Left renal cortex interstitium (tissue), 4 donors: ENCODE measurements at regions not wholly inside any gene's neighbourhood (a gene's known extent, or its start where the extent isn't known, plus 50 kb on each side); places are given as distances from the start of the nearest gene placed in this dataset.

ENCODE experiments used
- DNase-seq, 4 donors: peaks; one replicate each; pipeline ENCODE4 v3.0.0-alpha.2; 2013; ENCODE audit warnings: low read depth in 4 of 4, low spot score in 2 of 4, missing footprints in 1 of 4

DNA sequence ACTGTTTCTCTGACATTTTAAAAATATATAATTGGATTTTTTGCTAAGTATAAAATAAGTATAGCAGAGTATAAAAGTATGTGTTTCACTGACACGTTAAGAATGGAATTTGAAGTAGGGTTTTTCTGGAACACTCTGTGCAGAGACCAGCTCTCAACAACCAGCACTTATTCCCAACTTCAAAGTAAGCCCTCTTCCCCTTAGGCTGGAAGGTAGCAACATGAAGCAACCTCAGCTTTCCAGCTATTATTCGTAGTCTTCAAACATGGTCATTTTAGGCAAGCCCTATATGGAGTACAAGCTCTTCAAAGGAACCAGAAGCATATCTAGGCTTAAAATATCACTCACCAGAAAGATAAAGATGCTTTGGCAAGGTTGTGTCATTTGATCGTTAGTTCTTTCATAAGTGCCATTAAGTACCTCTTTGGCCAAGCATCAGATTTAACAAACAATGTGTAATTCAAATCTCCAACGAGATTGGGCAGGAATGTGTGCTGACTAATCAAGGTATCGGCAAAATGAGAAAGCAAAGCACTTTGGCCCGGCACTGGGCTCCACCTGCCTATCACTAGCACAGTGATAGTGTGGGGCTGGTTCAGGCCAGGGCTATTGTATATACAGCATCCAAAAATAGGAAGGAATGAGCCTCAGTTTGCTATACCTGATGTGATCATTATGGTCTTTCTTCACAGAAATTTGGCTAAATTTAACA is 95.9 kb upstream of the FREM2 start:
- DNase-seq = no peak

GRCh38 chr13:38602266-38602665 is 84.6 kb upstream of the FREM2 start:
- no peak for DNase-seq

DNA sequence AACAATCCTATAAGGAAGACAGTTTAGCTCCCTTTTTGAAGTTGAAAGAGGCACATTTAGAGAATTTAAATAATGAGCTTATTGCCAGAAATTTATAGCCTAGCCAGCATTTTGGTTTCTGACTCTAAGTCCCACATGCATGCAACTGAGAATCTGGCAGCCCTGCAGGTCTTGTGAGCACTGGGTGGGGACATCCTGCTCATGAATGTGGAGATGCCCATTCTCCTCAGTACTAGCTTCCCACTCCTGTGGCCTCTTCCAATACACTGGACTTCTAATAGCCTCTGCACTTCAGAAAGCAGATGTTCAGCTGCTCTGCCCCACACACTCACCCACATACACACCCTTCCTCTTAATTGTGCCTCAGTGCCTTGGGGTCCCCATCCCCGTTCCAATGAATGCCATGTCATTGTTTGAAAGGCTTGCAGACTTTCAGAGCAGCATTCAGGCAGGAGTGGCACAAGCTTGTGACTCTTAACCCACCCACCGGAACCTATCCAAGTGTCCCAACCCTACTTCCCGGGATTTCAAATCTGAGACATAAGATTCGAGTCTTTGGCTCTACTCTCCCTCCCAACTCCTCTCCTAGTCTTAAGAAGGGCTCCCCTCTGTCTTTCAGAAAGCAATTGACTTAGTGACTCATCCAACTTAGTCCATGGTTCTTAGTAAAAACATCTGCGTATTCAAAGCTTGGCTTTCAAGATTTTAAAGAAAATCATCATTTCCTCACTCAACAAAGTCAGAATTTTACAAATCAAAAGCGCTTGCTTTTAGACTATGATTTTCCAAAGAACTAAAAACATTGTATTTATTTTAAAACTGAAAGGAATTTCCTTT is 80.0 kb upstream of the FREM2 start:
- no peak for DNase-seq

GRCh38 chr13:38617936-38618335 is 68.9 kb upstream of the FREM2 start:
- no peak for DNase-seq

DNA sequence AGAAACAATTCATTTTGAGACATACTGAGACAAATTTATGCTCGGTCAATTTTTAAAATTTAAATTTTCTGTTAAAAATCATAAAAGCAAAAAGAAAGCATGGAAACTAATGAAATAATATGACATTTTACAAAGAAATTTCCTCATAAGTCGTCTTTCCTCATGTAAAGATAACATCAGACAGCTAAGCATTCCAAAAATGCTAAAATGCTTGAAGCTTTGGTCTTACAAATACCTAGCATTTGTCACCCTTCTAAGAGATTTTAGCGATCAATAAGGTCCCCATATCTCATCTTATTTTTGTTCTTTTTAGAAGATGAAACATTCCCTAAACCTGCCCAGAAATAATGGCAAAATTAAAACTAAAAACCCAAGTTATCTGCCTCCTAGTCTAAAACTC is 68.5 kb upstream of the FREM2 start:
- no peak for DNase-seq

DNA sequence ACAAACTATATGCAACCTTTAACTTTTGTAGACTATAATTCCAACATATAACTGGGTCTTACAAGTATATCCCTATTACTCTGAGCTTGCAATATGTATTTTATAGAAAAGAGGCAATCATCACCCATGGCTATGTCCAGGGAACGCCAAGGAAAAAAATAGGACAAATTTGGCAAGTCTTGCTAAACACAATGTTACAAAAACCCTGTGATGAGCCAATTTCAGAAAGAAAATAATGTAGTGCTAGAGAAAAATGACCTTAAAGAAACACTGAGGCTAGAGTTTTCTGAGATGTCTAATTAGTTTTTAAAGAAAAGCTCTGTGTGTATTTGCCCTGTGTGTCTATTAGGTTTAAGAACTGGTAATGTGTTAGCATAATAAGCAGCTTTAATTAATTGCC is 68.0 kb upstream of the FREM2 start:
- no peak for DNase-seq

GRCh38 chr13:38620876-38621275 is 66.0 kb upstream of the FREM2 start:
- DNase-seq = no peak

DNA sequence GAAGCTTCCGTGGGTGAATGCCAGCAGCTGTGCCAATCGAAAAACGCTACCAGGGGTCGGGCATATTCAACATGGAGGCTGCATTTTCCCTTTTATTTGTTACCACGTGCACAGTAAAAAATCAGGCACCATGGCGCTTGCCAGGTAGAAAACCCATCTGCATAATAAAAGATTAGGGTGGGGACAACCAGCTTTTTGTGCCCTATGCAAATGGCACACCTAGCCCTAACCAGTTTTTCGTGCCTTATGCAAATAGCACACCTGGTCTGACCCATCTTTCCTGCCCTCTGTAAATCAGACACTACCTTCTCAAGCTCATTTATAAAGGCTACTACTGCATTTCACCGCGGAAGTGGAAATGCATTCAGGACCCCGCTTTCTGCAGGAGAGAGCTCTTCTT is 62.1 kb upstream of the FREM2 start:
- DNase-seq = no peak

- no peak for DNase-seq
These were observed 58.3 kb upstream of the FREM2 start for GRCh38 chr13:38628554-38628953.

DNA sequence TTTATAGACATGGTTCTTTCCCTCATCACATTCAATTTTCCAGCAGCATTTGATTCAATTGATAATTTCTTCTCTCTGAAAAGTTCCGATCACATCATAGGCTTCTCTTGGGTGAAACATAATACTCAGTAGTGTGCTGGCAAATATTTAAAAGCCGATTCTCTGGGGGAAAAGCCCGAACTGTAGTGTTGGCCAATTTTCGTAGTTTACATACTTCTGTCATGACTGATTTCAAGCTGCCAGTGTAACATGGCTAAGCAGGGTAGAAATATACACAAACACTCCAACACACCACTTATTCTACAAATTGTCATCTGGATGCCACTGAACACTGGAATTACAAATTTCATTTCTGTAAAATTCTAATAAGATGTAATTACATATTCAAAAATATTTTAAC is 56.1 kb upstream of the FREM2 start:
- no peak for DNase-seq

DNA sequence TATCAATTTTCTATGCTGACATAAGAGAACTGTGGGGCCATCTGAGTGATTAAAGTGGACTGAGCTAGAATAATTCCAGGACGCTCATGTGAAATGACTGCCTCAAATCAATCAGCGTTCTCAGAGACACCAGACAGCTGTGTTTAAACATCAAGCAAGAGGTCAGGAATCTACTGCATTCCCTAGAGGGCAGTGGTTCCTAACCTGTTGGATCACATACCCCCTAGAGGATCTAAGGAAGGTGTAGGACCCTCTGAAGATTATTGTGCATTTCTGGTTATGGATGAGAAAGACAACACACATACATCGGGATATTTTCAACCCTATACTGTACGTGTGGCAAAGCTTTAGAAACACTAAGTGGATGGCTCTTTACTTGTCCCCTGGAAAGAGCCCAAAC is 51.8 kb upstream of the FREM2 start:
- no peak for DNase-seq

GRCh38 chr13:38636073-38636472 is 50.8 kb upstream of the FREM2 start:
- DNase-seq = no peak

DNA sequence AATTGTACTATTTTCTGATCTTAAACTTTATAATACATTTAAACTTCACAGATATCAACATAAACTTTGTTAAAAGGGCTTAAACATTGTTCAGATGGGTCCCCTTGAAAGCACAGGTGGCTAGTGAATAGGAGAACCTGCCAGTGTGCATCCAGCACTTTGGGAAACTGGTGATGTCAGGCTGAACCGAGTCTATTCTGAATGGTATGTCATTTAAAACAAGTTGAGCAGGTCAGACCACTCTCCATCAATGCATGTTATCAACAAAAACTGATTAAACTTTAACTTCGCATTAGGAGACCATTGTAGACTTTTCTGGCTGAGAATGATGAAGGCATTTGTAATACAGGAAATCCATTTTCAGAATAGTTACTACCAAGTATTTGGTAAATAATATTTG is 50.1 kb upstream of the FREM2 start:
- DNase-seq = peak in 3 of 4 donors; percentile 32 to 62 (median 37)
